Activated CD4-positive, alpha-beta memory T cell treated with anti-CD3 and anti-CD28 coated beads for 36 hours (primary cell): ENCODE measurements at regions not wholly inside any gene's neighbourhood (a gene's known extent, or its start where the extent isn't known, plus 50 kb on each side); places are given as distances from the start of the nearest gene placed in this dataset.
"Not testable (repeated sequence)": the region's sequence is repeated elsewhere in the genome, so short reads cannot be mapped to it uniquely, and the experiment has no call there.

Experiments
- CTCF ChIA-PET: fragments of 350-600 bp; sonication (Branson Sonifier 250); formaldehyde crosslinking; loops from one replicate; lab custom pipeline; 2021; ENCODE audit warnings: antibody characterized with exemption, inconsistent platforms; lab: Charles Lee
- POLR2A ChIA-PET: fragments of 350-600 bp; sonication (Branson Sonifier 250); formaldehyde crosslinking; loops from one replicate; lab custom pipeline; 2021; ENCODE audit warnings: antibody characterized with exemption; lab: Charles Lee
- DNase-seq: peaks from one replicate; pipeline ENCODE4 v3.0.0-alpha.2; 2020
- H3K27ac Mint-ChIP-seq: one replicate; pipeline ENCODE4 v1.8.0; 2021; ENCODE audit warnings: mixed read lengths
- H3K27me3 Mint-ChIP-seq: one replicate; pipeline ENCODE4 v1.8.0; 2021; ENCODE audit warnings: mixed read lengths
- H3K36me3 Mint-ChIP-seq: one replicate; pipeline ENCODE4 v1.8.0; 2021; ENCODE audit warnings: mixed read lengths
- H3K4me1 Mint-ChIP-seq: one replicate; pipeline ENCODE4 v1.8.0; 2021; ENCODE audit warnings: low read depth, mixed read lengths
- H3K4me3 Mint-ChIP-seq: one replicate; pipeline ENCODE4 v1.8.0; 2021; ENCODE audit warnings: mild to moderate bottlenecking, mixed read lengths
- H3K9me3 Mint-ChIP-seq: one replicate; pipeline ENCODE4 v1.8.0; 2021; ENCODE audit warnings: mixed read lengths
- intact Hi-C: fragments of 100-400 bp; cut with micrococcal nuclease; formaldehyde crosslinking; loops from one replicate; pipeline ENCODE4 v1.15.1; 2023

GRCh38 chr7:152594801-152595200, 81.1 kb downstream of the XRCC2 start:
- CTCF ChIA-PET: no interaction called here
- no peaks in the 10 kb centered on the region for H3K36me3 Mint-ChIP-seq
- H3K9me3 Mint-ChIP-seq: no peaks in the 10 kb centered on the region
- DNase-seq: no peak
- POLR2A ChIA-PET: no interaction called here
- H3K4me1 Mint-ChIP-seq: no peaks in the 10 kb centered on the region
- no peak overlapping the region for H3K4me3 Mint-ChIP-seq
- intact Hi-C loops: no loop called here
- H3K27me3 Mint-ChIP-seq: peaks cover 2% of the 10 kb centered on the region
- H3K27ac Mint-ChIP-seq: no peak overlapping the region

GRCh38 chr7:152591976-152592375, 84.0 kb downstream of the XRCC2 start:
- Mint-ChIP-seq H3K36me3 (no peaks in the 10 kb centered on the region), H3K4me1 (no peaks in the 10 kb centered on the region), H3K27me3 (no peaks in the 10 kb centered on the region), H3K9me3 (no peaks in the 10 kb centered on the region), H3K27ac (no peak overlapping the region), H3K4me3 (no peak overlapping the region)
- POLR2A ChIA-PET: no interaction called here
- CTCF ChIA-PET: no interaction called here
- intact Hi-C loops: no loop called here
- DNase-seq: no peak

- CTCF ChIA-PET: interaction anchor here (0.7 kb wide), 1 partner anchor 18 kb away, joined by 6 read pairs; no protein-coding TSS in a partner anchor
- H3K9me3 Mint-ChIP-seq: no peaks in the 10 kb centered on the region
- POLR2A ChIA-PET: no interaction called here
- no peaks in the 10 kb centered on the region for H3K27me3 Mint-ChIP-seq
- H3K27ac Mint-ChIP-seq: no peak overlapping the region
- H3K4me3 Mint-ChIP-seq: no peak overlapping the region
- no peaks in the 10 kb centered on the region for H3K4me1 Mint-ChIP-seq
- H3K36me3 Mint-ChIP-seq: no peaks in the 10 kb centered on the region
- intact Hi-C loops: no loop called here
- no peak for DNase-seq
These were observed 85.5 kb downstream of the XRCC2 start for GRCh38 chr7:152590481-152590880.

- H3K27ac Mint-ChIP-seq, H3K27me3 Mint-ChIP-seq, CTCF ChIA-PET, H3K36me3 Mint-ChIP-seq, H3K4me1 Mint-ChIP-seq, H3K9me3 Mint-ChIP-seq, DNase-seq, intact Hi-C loops, POLR2A ChIA-PET, H3K4me3 Mint-ChIP-seq: not testable (repeated sequence)
These were observed 86.1 kb downstream of the XRCC2 start for GRCh38 chr7:152589821-152590220.

- Mint-ChIP-seq H3K36me3 (no peaks in the 10 kb centered on the region), H3K4me3 (no peak overlapping the region), H3K27ac (no peak overlapping the region), H3K27me3 (no peaks in the 10 kb centered on the region), H3K4me1 (no peaks in the 10 kb centered on the region), H3K9me3 (no peaks in the 10 kb centered on the region)
- DNase-seq: no peak
- ChIA-PET CTCF (no interaction called here), POLR2A (no interaction called here)
- intact Hi-C loops: no loop called here
These were observed 87.6 kb downstream of the XRCC2 start for GRCh38 chr7:152588350-152588749.

GRCh38 chr7:152587366-152587765, 88.6 kb downstream of the XRCC2 start:
- no peaks in the 10 kb centered on the region for H3K9me3 Mint-ChIP-seq
- no peaks in the 10 kb centered on the region for H3K4me1 Mint-ChIP-seq
- H3K27me3 Mint-ChIP-seq: no peaks in the 10 kb centered on the region
- no peak overlapping the region for H3K4me3 Mint-ChIP-seq
- H3K36me3 Mint-ChIP-seq: no peaks in the 10 kb centered on the region
- CTCF ChIA-PET: no interaction called here
- no peak for DNase-seq
- H3K27ac Mint-ChIP-seq: no peak overlapping the region
- intact Hi-C loops: no loop called here
- POLR2A ChIA-PET: no interaction called here

- no peaks in the 10 kb centered on the region for H3K4me1 Mint-ChIP-seq
- no peaks in the 10 kb centered on the region for H3K27me3 Mint-ChIP-seq
- H3K9me3 Mint-ChIP-seq: no peaks in the 10 kb centered on the region
- CTCF ChIA-PET: no interaction called here
- H3K36me3 Mint-ChIP-seq: no peaks in the 10 kb centered on the region
- intact Hi-C loops: no loop called here
- H3K27ac Mint-ChIP-seq: no peak overlapping the region
- POLR2A ChIA-PET: no interaction called here
- no peak for DNase-seq
- H3K4me3 Mint-ChIP-seq: no peak overlapping the region
These were observed 92.9 kb downstream of the XRCC2 start for GRCh38 chr7:152583006-152583405.

- H3K36me3 Mint-ChIP-seq: no peaks in the 10 kb centered on the region
- no peaks in the 10 kb centered on the region for H3K4me1 Mint-ChIP-seq
- H3K27me3 Mint-ChIP-seq: no peaks in the 10 kb centered on the region
- no peak overlapping the region for H3K27ac Mint-ChIP-seq
- DNase-seq: no peak
- no peaks in the 10 kb centered on the region for H3K9me3 Mint-ChIP-seq
- CTCF ChIA-PET: no interaction called here
- no peak overlapping the region for H3K4me3 Mint-ChIP-seq
- intact Hi-C loops: no loop called here
- POLR2A ChIA-PET: no interaction called here
These were observed 96.9 kb downstream of the XRCC2 start for GRCh38 chr7:152579070-152579469.

- no peaks in the 10 kb centered on the region for H3K36me3 Mint-ChIP-seq
- H3K27ac Mint-ChIP-seq: no peak overlapping the region
- POLR2A ChIA-PET: no interaction called here
- H3K27me3 Mint-ChIP-seq: no peaks in the 10 kb centered on the region
- no peak overlapping the region for H3K4me3 Mint-ChIP-seq
- H3K4me1 Mint-ChIP-seq: no peaks in the 10 kb centered on the region
- DNase-seq: no peak
- CTCF ChIA-PET: no interaction called here
- no peaks in the 10 kb centered on the region for H3K9me3 Mint-ChIP-seq
- intact Hi-C loops: no loop called here
These were observed 98.6 kb downstream of the XRCC2 start for GRCh38 chr7:152577339-152577738.

GRCh38 chr7:152574892-152575548, 100.9 kb downstream of the XRCC2 start:
- H3K4me3 Mint-ChIP-seq: no peak overlapping the region
- ChIA-PET CTCF (no interaction called here), POLR2A (no interaction called here)
- no peak overlapping the region for H3K27ac Mint-ChIP-seq
- H3K4me1 Mint-ChIP-seq: no peaks in the 10 kb centered on the region
- no peaks in the 10 kb centered on the region for H3K9me3 Mint-ChIP-seq
- DNase-seq: no peak
- H3K27me3 Mint-ChIP-seq: no peaks in the 10 kb centered on the region
- H3K36me3 Mint-ChIP-seq: no peaks in the 10 kb centered on the region
- intact Hi-C loops: no loop called here

- H3K9me3 Mint-ChIP-seq, POLR2A ChIA-PET, DNase-seq, intact Hi-C loops, CTCF ChIA-PET, H3K27me3 Mint-ChIP-seq, H3K27ac Mint-ChIP-seq, H3K36me3 Mint-ChIP-seq, H3K4me1 Mint-ChIP-seq, H3K4me3 Mint-ChIP-seq: not testable (repeated sequence)
These were observed 102.8 kb downstream of the XRCC2 start for GRCh38 chr7:152573186-152573585.

- POLR2A ChIA-PET: no interaction called here
- Mint-ChIP-seq H3K9me3 (no peaks in the 10 kb centered on the region), H3K27me3 (peaks cover 2% of the 10 kb centered on the region), H3K4me1 (no peaks in the 10 kb centered on the region), H3K4me3 (no peak overlapping the region), H3K27ac (no peak overlapping the region), H3K36me3 (no peaks in the 10 kb centered on the region)
- no peak for DNase-seq
- CTCF ChIA-PET: interaction anchor here (0.5 kb wide), 1 partner anchor 18 kb away, joined by 6 read pairs; no protein-coding TSS in a partner anchor
- intact Hi-C loops: no loop called here
These were observed 103.8 kb downstream of the XRCC2 start for GRCh38 chr7:152572101-152572500.

- ChIA-PET POLR2A (interaction anchor here (0.6 kb wide), 1 partner anchor 173 kb away, joined by 3 read pairs; no protein-coding TSS in a partner anchor), CTCF (no interaction called here)
- Mint-ChIP-seq H3K4me1 (no peaks in the 10 kb centered on the region), H3K36me3 (no peaks in the 10 kb centered on the region), H3K4me3 (no peak overlapping the region), H3K9me3 (no peaks in the 10 kb centered on the region), H3K27me3 (peaks cover 4% of the 10 kb centered on the region), H3K27ac (no peak overlapping the region)
- no peak for DNase-seq
- intact Hi-C loops: no loop called here
These were observed 104.9 kb downstream of the XRCC2 start for GRCh38 chr7:152571068-152571467.
